GM04503 (cell line): ENCODE measurements at regions not wholly inside any gene's neighbourhood (a gene's known extent, or its start where the extent isn't known, plus 50 kb on each side); places are given as distances from the start of the nearest gene placed in this dataset.
A peak's percentile ranks its signal among the peaks of the same experiment; 100 is the strongest.
"Not testable (repeated sequence)": the region's sequence is repeated elsewhere in the genome, so short reads cannot be mapped to it uniquely, and the experiment has no call there.

Experiments
- DNase-seq: peaks from one replicate; pipeline ENCODE4 v3.0.0-alpha.2; 2012; ENCODE audit warnings: low read depth

DNA sequence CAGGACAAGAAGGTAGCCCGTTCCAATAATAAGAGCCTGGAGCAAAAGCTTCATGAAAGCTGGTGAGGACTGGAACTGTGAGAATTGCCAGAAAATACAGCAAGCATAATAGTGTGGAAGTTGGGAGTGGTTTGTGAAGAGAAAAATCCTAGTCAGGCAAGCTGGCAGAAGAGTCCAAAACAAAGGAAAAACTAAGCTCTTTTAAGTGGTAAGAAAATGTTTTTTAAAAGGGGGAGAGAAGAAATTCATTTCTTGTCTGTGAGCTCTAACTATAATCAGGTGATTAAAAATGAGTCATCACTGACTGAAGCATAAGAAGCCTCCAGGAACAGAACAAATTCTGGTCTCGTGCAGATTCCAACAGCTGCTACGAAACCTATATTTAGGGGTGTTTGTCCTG, 102.6 kb downstream of the CAAP1 start:
- DNase-seq: no peak

DNA sequence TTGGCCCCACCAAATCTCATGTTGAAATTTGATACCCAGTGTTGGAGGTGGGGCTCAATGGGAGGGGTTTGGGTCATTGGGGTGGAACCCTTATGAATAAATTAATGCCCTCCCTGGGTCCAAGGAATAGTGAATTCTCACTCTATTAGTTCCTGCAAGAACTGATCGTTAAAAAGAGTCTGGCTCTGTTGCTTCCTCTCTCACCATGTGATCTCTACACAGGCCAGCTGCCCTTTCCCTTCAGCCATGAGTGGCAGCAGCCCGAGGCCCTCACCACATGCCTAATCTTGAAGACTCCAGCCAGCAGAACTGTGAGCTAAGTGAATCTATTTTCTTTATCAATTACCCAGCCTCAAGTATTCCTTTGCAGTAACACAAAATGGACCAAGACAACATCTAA, 106.0 kb downstream of the CAAP1 start:
- DNase-seq: no peak

- DNase-seq: no peak
Observed at GRCh38 chr9:26782899-26783298, 109.7 kb downstream of the CAAP1 start.

- DNase-seq: no peak
Observed at GRCh38 chr9:26781906-26782305, 110.7 kb downstream of the CAAP1 start.

DNA sequence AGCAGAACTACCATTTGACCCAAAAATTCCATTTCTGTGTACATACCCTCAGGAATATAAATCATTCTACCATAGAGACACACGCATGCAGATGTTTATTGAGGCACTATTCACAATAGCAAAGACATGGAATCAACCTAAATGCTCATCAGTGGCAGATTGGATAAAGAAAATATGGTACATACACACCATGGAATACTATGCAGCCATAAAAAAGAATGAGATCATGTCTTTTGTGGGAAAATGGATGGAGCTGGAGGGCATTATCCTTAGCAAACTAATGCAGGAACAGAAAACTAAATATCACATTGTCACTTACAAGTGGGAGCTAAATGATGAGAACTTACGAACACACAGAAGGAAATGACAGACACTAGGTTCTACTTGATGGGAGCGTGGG, 112.3 kb downstream of the CAAP1 start:
- DNase-seq: not testable (repeated sequence)

DNA sequence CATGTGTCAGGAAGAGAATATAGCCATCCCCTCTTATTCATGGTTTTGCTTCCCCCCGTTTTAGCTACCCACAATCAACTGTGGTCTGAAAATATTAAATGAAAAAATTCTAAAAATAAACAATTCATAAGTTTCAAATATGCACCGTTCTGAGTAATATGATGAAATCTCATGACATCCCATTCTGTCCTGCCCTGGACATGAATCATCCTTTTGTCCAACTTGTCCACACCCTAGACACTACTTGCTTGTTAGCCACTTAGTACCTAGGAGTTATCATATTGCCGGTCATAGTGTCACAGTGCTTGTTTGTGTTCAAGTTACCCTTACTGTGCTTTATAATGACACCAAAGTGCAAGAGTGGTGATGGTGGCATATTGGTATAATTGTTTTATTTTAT, 113.5 kb downstream of the CAAP1 start:
- DNase-seq: no peak

- no peak for DNase-seq
Observed at GRCh38 chr9:26775391-26775790, 117.2 kb downstream of the CAAP1 start.

DNA sequence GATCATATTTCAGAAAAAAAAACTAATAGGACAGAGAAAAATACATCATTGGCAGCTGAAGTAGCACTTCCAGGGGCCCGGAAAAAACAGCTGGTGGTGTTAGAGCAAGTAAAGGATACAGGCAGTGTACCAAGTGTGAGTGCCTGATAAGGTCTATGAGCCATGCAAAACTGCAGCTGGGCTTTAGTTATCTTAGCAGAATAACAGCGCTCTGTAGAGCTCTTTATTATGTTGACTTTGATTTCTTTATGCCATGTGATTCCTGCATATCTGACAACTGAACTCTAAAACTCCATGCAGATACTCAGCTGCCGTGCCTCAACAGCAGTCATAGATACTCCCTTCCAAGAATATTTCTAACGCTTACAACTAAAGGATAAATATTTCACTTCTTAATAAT, 119.5 kb downstream of the CAAP1 start:
- DNase-seq: no peak

- peak; percentile 37 for DNase-seq
Observed at GRCh38 chr9:26770821-26771220, 121.8 kb downstream of the CAAP1 start.

- no peak for DNase-seq
Observed at GRCh38 chr9:26768145-26768544, 124.5 kb downstream of the CAAP1 start.

DNA sequence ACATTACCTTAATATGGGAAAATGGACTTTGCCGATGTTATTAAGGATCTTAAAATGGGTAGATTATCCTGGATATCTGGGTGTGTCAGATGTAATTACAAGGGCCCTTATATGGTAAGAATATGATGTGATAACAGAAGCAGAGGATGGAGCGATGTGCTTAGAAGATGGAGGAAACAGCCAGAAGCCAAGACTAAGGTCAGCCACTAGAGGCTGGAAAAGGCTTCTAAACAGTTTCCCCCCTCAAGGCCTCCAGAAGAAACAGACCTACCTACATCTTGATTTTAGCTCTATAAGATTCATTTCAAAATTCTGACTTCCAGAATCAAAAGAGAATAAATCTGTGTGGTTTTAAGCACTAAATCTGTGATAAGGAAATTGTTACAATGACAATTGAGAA, 131.9 kb downstream of the CAAP1 start:
- DNase-seq: no peak

- no peak for DNase-seq
Observed at GRCh38 chr9:26758655-26759054, 133.9 kb downstream of the CAAP1 start.

- DNase-seq: no peak
Observed at GRCh38 chr9:26756881-26757280, 135.7 kb downstream of the CAAP1 start.

DNA sequence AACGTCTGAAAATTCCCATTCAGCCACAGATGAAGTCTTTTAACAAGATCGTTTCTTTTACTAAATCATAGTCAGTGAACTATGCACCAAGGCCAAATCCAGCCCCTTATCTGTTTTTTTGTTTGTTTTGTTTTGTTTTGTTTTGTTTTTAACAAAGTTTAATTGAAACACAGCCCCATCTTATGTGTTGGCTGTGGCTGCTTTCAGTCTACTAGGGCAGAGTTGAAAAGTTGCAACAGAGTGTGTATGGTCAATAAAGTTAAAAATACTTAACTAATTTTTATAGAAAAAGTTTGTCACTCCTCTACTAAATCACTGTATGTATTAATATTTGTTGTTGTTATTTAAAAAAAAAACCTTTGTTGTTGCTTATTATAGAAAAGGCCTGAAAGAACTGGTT, 137.1 kb downstream of the CAAP1 start:
- DNase-seq: no peak

DNA sequence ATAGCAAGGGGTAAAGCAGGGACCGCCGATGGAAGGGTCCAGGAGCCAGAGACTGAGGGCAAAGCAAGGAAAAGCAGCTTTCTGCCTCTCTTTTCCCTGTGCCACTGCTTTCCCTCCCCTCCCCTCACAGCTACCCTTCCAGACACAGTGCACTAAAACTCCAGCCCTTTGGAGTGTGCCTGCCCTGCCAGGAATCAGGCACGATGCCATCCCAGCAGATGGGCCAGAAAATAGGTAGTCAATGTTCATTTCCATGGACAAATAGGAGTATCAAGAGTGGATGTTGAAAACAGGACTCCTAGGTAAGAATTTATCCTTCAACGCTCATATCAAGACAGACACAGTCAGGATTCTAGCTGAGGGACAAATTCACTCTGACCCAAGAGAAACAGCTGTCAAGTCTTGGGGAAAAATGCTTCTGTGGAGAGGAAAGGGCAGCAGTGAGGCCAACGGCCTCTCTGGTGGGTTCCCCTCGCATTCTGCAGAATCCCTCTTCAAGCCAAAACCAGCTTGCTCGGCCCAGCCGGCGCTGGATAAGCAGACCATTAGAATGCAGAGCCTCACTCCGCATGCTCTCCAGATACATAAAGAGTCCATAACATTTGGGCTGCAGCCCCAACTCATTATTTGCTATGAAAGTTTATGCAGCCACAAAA, 138.0 kb downstream of the CAAP1 start:
- DNase-seq: no peak

GRCh38 chr9:26753971-26754370, 138.6 kb downstream of the CAAP1 start:
- DNase-seq: no peak

- DNase-seq: no peak
Observed at GRCh38 chr9:26750162-26750561, 142.4 kb downstream of the CAAP1 start.

DNA sequence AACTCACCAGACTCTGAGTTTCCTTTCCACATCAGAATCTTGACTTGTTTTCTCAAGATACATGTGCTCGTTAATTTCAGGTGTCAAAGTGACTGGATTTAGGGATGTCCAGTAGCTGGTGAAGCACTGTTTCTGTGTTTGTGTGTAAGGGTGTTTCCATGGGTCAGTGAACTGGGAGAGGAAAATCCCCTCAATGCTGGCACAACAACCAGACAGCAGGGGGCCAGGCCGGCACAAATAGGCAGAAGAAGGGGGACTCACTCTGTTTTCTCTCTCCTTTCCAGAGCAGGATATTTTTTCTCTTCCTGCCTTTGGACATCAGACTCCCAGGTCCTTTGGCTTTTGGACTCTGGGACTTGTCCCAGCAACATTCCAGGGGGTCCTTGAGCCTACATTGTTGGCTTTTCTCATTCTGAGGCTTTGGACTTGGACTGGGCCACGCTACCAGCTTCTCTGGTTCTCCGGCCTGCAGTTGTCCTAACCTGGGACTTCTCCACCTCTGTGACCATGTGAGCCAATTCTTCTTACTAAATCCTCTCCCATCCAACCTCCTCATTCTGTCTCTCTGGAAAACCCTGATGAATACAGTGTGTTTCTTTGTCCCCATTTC, 144.0 kb downstream of the CAAP1 start:
- DNase-seq: no peak

DNA sequence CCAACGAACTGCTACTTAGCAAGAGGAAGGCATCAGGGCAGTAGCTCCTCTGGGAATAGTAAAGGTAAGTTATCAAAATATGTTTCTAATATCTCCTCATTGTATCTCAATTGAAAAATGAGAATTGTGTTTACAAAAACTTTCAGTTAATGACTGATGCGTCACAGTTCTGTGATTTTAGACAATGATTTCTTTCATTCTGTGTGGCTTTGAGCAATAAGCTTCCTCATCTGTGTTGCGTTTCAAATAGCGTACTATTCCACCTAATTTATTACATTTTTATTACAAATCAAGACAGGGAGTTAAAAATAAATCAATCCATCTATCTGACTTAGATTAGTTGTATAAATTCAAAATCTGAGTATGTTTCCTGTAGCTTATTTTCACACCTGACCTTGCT, 145.0 kb downstream of the CAAP1 start:
- no peak for DNase-seq

- no peak for DNase-seq
Observed at GRCh38 chr9:26746357-26747072, 146.1 kb downstream of the CAAP1 start.

- no peak for DNase-seq
Observed at GRCh38 chr9:26745111-26745510, 147.5 kb downstream of the CAAP1 start.

DNA sequence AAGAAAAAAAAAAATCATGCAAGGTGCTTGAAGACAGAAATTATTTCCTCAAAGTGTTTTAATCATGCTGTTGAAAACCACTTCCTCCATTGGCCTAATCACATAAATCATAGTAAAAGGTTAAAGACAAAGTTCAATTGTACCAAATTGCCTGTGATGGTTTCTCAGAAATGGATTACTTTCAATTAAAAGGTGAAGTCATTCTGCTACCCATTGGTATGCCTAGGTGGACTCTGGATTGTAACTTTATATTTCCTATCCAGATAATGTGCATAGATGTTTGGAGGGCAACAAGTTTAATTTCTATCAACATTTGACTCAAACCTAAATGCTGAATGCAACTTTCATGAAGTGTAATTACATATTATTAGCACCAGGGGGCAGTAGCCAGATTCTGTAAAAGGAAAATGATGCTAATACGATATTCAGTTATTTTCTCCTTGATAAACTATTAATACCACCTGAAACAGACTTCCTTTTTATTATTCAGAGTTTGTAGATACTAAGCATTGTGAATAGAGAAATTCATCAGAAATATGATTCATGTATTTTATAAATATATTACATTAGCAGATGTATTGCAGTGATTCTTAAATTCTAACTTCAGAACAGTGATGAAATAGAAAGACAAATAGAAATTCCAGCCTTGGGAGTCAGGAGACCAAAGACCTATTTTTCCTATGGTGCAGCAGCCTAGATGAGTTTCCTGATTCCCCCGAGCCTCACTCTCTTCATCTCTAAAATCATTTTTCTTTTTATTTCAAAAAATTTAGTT, 148.2 kb downstream of the CAAP1 start:
- DNase-seq: no peak
